ENCODE measurements at regions not wholly inside any gene's neighbourhood (a gene's known extent, or its start where the extent isn't known, plus 50 kb on each side); places are given as distances from the start of the nearest gene placed in this dataset.
A peak's percentile ranks its signal among the peaks of the same experiment; 100 is the strongest.

DNA sequence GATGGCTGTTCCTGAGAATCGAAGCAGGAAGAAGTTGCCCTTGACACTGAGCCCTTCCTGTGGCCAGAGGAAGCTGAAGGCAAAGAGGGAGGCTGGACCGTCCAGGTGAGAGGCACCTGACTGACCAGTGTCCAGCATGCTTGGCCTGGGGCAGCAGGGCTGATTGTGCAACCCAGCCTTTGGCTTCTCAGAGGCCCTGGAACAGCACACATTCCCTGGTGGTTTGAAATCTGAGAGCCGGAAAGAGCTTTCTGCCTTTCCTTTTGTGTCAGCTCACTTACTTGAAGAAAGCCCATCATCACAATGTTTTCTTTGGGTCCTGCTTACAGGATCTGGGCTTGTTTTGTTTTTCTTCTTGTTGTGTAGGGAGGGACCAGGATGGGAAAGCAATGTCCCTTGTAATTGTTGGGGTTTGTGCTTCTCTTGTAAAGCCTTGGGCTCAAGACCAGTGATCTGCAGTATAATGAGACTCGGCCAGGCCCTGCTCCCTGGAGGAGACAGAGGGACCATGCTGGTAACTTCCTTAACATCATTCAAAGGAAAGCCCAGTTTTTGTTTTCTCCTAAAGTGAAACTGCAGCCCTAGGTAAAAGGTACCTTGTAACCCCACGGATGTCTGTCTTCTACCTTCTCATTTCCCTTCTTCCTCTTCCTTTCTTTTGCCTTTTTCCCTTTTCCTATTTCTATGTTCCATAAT is 213.7 kb downstream of the NXNL2 start:
- H4K20me1 ChIP-seq, result no peaks in the 10 kb centered on the region
- peaks cover 55% of the 10 kb centered on the region for H3K4me1 ChIP-seq
- peak; percentile 85 for TF ChIP-seq Cebpa-rat (IDR thresholded peaks at IDR 0.05)
- H3K27me3 ChIP-seq, result no peaks in the 10 kb centered on the region
- peak overlapping the region; percentile 70 for H3K4me2 ChIP-seq
- no peak overlapping the region for H3K4me3 ChIP-seq
- H3K36me3 ChIP-seq, result no peaks in the 10 kb centered on the region
- peaks cover 14% of the 10 kb centered on the region for H3K9me3 ChIP-seq
- peak overlapping the region; percentile 71 for H3K27ac ChIP-seq
- H3K9ac ChIP-seq, result peak overlapping the region; percentile 16; the same call in 1 of the 2 replicates

DNA sequence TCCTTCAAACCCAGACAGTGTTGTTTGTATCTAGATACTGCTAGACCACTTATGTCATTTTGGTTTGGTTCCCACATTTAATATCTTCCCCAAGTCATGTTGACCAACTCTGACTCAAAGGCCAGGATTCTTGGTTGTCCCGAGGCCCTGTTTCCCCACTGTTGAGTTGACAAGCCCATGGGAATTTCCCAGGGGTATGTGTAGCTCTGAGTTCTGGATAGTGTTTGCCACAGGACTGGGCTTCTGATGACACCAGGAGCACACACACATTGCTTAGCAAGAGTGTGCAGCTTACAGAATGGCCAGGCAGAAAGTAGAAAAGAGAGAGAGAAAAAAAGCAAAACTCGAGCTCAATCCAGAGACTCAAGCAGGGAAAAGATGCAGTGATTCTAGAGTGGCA is 214.4 kb downstream of the NXNL2 start:
- Histone ChIP-seq H3K9me3 (peaks cover 14% of the 10 kb centered on the region), H3K4me1 (peaks cover 62% of the 10 kb centered on the region), H3K4me3 (no peak overlapping the region), H3K36me3 (no peaks in the 10 kb centered on the region), H3K27me3 (no peaks in the 10 kb centered on the region), H4K20me1 (no peaks in the 10 kb centered on the region), H3K4me2 (peak overlapping the region; percentile 70), H3K9ac (no peak overlapping the region), H3K27ac (no peak overlapping the region)
- no peak for TF ChIP-seq Cebpa-rat (IDR thresholded peaks at IDR 0.05)

DNA sequence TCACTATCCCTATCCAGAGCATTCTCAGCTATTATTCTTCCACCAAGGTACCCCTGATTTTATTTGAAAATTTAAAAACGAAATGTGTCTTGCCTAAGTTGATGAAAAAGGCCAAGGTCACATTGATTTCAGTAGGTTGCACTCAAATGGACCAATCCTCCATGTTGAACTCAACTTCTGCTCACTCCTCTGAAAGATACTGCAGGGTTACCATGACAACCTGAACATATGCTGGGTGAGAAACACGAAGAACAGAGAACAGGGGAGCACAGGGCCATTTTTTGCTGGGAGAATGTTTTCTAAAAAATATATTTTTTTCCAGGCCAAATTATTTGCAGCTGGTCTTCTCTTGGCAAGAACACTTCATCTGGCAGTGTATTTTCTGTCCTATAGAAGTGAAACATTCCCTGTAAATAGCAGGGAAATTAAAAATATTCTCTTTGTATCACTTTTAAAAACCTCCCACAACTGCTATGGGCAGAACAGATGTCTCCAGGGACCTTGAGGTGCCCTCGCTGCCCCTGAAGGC is 215.9 kb downstream of the NXNL2 start:
- Histone ChIP-seq H4K20me1 (no peaks in the 10 kb centered on the region), H3K4me3 (no peak overlapping the region), H3K36me3 (no peaks in the 10 kb centered on the region), H3K9ac (no peak overlapping the region), H3K27me3 (no peaks in the 10 kb centered on the region), H3K4me1 (peaks cover 72% of the 10 kb centered on the region), H3K4me2 (no peak overlapping the region), H3K9me3 (peaks cover 14% of the 10 kb centered on the region), H3K27ac (no peak overlapping the region)
- TF ChIP-seq Cebpa-rat (IDR thresholded peaks at IDR 0.05), result no peak

DNA sequence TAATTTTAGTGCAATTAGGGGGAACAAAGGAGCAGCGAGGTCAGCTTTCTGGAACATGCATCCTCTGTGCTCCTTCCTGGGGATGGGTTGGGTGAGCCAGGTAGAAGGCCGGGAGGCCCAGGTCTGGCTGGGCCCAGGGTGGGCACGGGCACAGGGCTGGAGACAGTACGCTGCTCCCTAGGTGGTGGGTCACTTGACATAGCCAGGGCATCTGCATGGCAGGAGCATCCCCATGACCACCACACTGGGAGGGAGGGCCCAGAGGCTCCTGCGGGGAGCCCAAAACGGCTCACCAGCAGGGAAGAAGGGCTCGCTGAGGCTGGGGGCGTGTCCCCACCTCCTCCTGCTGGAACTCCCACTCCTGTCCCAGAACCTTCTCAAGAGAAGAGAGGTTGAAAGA is 216.8 kb downstream of the NXNL2 start:
- H3K4me3 ChIP-seq, result no peak overlapping the region
- peaks cover 67% of the 10 kb centered on the region for H3K4me1 ChIP-seq
- peaks cover 14% of the 10 kb centered on the region for H3K9me3 ChIP-seq
- peak overlapping the region; percentile 57 for H3K27ac ChIP-seq
- H3K9ac ChIP-seq, result no peak overlapping the region
- peak overlapping the region; percentile 52 for H3K4me2 ChIP-seq
- no peaks in the 10 kb centered on the region for H4K20me1 ChIP-seq
- TF ChIP-seq Cebpa-rat (IDR thresholded peaks at IDR 0.05), result no peak
- no peaks in the 10 kb centered on the region for H3K36me3 ChIP-seq
- H3K27me3 ChIP-seq, result no peaks in the 10 kb centered on the region

DNA sequence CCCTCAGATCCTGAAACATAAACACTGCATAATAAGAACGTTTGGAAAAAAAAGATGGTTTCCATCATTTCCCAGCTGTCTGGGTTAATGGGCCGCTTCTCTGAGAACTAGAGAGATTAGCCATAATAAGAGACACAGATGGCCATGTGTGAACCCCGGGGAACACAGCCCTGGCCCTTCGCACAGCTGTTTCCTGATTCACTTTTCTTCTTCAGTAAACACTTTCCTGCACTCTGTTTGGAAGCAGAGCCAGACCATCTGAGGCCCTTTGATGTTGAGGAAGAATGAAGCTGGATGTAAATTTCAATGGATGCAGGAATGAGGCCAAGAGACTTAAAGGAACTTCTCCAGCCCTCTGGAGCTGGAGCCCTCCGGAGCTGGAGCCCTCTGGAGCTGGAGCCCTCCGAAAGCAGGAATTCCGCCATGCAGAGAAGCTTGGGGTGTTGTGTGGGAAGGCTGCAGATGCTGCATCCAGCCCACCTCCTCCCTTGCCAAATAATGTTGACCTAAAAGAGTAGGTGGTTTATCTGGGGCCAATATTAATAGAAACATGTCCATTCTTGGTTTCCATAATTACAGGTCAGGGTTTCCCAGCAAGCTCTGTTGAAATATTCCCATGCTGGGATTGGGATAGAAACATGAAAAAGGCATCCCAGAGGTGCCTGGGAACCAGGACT is 218.9 kb downstream of the NXNL2 start:
- no peaks in the 10 kb centered on the region for H3K27me3 ChIP-seq
- H3K4me2 ChIP-seq, result peak overlapping the region; percentile 79
- H3K9ac ChIP-seq, result no peak overlapping the region
- peak overlapping the region; percentile 47 for H3K27ac ChIP-seq
- H3K4me3 ChIP-seq, result no peak overlapping the region
- H4K20me1 ChIP-seq, result no peaks in the 10 kb centered on the region
- H3K36me3 ChIP-seq, result no peaks in the 10 kb centered on the region
- TF ChIP-seq Cebpa-rat (IDR thresholded peaks at IDR 0.05), result no peak
- peaks cover 14% of the 10 kb centered on the region for H3K9me3 ChIP-seq
- H3K4me1 ChIP-seq, result peaks cover 61% of the 10 kb centered on the region

DNA sequence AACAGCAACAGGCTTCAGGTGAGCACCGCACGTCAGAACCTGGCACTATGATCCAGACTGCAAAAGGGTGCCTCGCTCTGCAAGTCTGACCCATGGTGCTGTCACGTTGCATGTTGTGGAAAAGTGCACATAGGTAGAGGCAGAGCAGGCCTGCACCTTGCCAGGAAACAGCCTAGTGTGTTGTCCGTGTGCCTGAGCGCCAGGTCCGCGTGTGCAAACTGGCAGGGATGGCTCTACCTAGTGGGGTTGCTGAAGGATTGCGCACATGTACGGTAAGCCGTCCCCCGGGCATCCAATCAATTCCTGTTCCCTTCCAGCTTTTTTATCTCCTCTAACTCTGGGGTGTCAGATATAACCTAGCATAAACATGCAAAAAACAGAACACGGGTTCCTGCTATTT is 219.5 kb downstream of the NXNL2 start:
- H3K4me2 ChIP-seq, result peak overlapping the region; percentile 79
- peaks cover 61% of the 10 kb centered on the region for H3K4me1 ChIP-seq
- H4K20me1 ChIP-seq, result no peaks in the 10 kb centered on the region
- peaks cover 14% of the 10 kb centered on the region for H3K9me3 ChIP-seq
- H3K36me3 ChIP-seq, result no peaks in the 10 kb centered on the region
- no peaks in the 10 kb centered on the region for H3K27me3 ChIP-seq
- no peak overlapping the region for H3K4me3 ChIP-seq
- H3K9ac ChIP-seq, result no peak overlapping the region
- peak overlapping the region; percentile 47 for H3K27ac ChIP-seq
- TF ChIP-seq Cebpa-rat (IDR thresholded peaks at IDR 0.05), result no peak

DNA sequence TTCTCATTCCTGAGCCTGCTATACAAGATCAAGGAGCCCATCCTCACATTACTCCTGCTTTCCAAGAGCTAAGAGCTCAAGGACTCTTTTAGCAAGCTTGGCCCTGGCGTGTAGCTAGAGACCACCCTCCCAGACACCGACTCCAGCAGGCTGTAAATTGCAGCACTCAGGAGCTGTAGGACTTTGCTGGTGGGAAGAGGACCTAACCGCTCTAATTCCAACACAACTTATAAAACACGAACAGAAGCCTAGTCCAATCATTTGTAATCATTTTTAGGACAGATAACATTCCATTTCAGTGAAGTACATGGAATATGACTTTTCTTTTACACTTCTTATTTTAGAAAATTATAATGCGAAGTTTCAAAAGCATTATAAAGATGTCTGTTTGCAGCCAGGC is 219.9 kb downstream of the NXNL2 start:
- H3K27ac ChIP-seq, result no peak overlapping the region; the same call in 1 of the 2 replicates
- no peaks in the 10 kb centered on the region for H3K27me3 ChIP-seq
- H4K20me1 ChIP-seq, result no peaks in the 10 kb centered on the region
- H3K36me3 ChIP-seq, result no peaks in the 10 kb centered on the region
- no peak overlapping the region for H3K4me2 ChIP-seq
- no peak overlapping the region for H3K9ac ChIP-seq
- H3K4me1 ChIP-seq, result peaks cover 60% of the 10 kb centered on the region
- TF ChIP-seq Cebpa-rat (IDR thresholded peaks at IDR 0.05), result no peak
- H3K4me3 ChIP-seq, result no peak overlapping the region
- peaks cover 14% of the 10 kb centered on the region for H3K9me3 ChIP-seq

DNA sequence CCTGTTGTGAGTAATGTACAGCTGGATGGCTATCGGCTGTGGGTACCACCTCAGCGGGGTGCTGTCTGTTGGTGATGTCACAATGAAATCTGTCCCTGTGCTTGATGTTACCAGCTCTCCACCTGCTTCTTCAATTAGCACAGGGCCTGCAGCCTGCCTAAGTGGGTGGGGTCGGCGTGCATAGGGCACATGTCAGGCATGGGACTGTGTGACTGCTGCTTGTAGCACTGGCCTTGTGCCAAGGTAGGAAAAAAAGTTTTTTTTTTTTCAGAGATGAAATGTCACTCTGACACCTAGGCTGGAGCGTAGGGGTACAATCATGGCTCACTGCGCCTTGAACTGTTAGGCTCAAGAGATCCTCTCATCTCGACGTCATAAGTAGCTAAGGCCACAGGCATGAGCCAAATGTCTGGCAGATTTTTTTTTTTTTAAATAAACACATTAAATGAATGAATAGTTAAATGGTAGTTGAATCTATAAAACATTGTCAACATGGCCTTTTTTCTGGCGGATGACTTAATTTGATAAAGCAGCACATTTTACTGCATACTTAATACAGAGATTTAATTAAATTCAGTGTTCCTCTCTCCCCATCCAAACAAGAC is 222.5 kb downstream of the NXNL2 start:
- TF ChIP-seq Cebpa-rat (IDR thresholded peaks at IDR 0.05), result no peak
- no peaks in the 10 kb centered on the region for H3K36me3 ChIP-seq
- no peaks in the 10 kb centered on the region for H4K20me1 ChIP-seq
- no peak overlapping the region for H3K9ac ChIP-seq
- H3K27me3 ChIP-seq, result no peaks in the 10 kb centered on the region
- H3K4me2 ChIP-seq, result peak overlapping the region; percentile 37
- no peak overlapping the region for H3K4me3 ChIP-seq
- no peak overlapping the region for H3K27ac ChIP-seq
- peaks cover 52% of the 10 kb centered on the region for H3K4me1 ChIP-seq
- H3K9me3 ChIP-seq, result no peaks in the 10 kb centered on the region

DNA sequence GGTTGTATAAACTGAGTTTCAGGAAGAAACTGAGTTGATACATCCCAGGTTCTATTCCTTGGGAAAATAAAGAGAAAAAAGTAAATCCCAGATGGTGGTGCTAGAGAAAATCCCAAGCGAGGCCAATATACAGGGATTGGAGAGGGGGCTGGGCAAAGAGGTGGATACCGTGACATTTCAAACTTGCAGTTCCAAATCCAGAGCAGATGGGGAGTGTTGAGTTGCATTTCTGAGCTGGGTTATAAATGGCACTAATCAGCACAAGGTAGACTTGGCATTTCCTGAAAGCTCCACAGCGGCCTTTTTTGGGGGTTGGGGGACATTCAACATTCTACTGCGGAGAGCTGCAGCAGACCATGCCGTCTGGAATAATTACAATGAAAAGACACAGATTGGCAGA is 224.4 kb downstream of the NXNL2 start:
- no peak overlapping the region for H3K4me2 ChIP-seq

More for the DNA sequence above, 224.4 kb downstream of the NXNL2 start:
- peaks cover 48% of the 10 kb centered on the region for H3K4me1 ChIP-seq
- no peak for TF ChIP-seq Cebpa-rat (IDR thresholded peaks at IDR 0.05)
- no peaks in the 10 kb centered on the region for H3K27me3 ChIP-seq
- no peaks in the 10 kb centered on the region for H3K9me3 ChIP-seq
- H3K36me3 ChIP-seq, result no peaks in the 10 kb centered on the region
- no peak overlapping the region for H3K9ac ChIP-seq
- no peaks in the 10 kb centered on the region for H4K20me1 ChIP-seq
- H3K27ac ChIP-seq, result no peak overlapping the region
- H3K4me3 ChIP-seq, result no peak overlapping the region
